PFSK-1 (cell line): ENCODE measurements at regions not wholly inside any gene's neighbourhood (a gene's known extent, or its start where the extent isn't known, plus 50 kb on each side); places are given as distances from the start of the nearest gene placed in this dataset.
A peak's percentile ranks its signal among the peaks of the same experiment; 100 is the strongest.

Experiments
- FOXP2 ChIP-seq: optimal IDR thresholded peaks from 2 replicates; pipeline ENCODE3; 2011; ENCODE audit warnings: borderline replicate concordance, control low read depth, inconsistent platforms; ENCODE audit not compliant: insufficient read depth; ENCODE audit errors: extremely low read length, extremely low read depth
- POLR2AphosphoS5 ChIP-seq: IDR thresholded peaks from 2 replicates; pipeline ENCODE4 v1.6.1; 2012; ENCODE audit warnings: low read depth, mild to moderate bottlenecking, control low read depth, low read length, moderate library complexity
- SIN3A ChIP-seq: IDR thresholded peaks from 2 replicates; pipeline ENCODE4 v1.6.1; 2012; ENCODE audit warnings: mild to moderate bottlenecking, low read length, moderate library complexity, borderline replicate concordance; ENCODE audit not compliant: insufficient read depth
- TAF1 ChIP-seq: IDR thresholded peaks from 2 replicates; pipeline ENCODE4 v1.6.1; 2012; ENCODE audit warnings: low read length, control low read depth, borderline replicate concordance; ENCODE audit not compliant: insufficient read depth
- TF ChIP-seq, protein P1 (sequence below), 2 experiments: IDR thresholded peaks; 2 replicates each; pipeline versions ENCODE4 v1.6.1 to v1.8.0; 2011 to 2012; ENCODE audit warnings: low read depth in 2 of 2, low read length in 2 of 2, control low read depth in 1 of 2, inconsistent platforms in 1 of 2, mild to moderate bottlenecking in 1 of 2, moderate library complexity in 1 of 2; ENCODE audit not compliant: insufficient read depth in 1 of 2

- TF ChIP-seq POLR2AphosphoS5 (no peak), TAF1 (no peak), FOXP2 (no peak), SIN3A (no peak)
- TF ChIP-seq, protein P1, sequence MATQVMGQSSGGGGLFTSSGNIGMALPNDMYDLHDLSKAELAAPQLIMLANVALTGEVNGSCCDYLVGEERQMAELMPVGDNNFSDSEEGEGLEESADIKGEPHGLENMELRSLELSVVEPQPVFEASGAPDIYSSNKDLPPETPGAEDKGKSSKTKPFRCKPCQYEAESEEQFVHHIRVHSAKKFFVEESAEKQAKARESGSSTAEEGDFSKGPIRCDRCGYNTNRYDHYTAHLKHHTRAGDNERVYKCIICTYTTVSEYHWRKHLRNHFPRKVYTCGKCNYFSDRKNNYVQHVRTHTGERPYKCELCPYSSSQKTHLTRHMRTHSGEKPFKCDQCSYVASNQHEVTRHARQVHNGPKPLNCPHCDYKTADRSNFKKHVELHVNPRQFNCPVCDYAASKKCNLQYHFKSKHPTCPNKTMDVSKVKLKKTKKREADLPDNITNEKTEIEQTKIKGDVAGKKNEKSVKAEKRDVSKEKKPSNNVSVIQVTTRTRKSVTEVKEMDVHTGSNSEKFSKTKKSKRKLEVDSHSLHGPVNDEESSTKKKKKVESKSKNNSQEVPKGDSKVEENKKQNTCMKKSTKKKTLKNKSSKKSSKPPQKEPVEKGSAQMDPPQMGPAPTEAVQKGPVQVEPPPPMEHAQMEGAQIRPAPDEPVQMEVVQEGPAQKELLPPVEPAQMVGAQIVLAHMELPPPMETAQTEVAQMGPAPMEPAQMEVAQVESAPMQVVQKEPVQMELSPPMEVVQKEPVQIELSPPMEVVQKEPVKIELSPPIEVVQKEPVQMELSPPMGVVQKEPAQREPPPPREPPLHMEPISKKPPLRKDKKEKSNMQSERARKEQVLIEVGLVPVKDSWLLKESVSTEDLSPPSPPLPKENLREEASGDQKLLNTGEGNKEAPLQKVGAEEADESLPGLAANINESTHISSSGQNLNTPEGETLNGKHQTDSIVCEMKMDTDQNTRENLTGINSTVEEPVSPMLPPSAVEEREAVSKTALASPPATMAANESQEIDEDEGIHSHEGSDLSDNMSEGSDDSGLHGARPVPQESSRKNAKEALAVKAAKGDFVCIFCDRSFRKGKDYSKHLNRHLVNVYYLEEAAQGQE (IDR thresholded peaks at IDR 0.05; ENCODE audit: insufficient read depth in 1 of 2, low read depth in 2 of 2, low read length in 2 of 2) = peak; percentile 62 to 86; a peak in 3 of 4 replicates
Observed at GRCh38 chr4:57172065-57172464, 61.9 kb upstream of the IGFBP7 start.

DNA sequence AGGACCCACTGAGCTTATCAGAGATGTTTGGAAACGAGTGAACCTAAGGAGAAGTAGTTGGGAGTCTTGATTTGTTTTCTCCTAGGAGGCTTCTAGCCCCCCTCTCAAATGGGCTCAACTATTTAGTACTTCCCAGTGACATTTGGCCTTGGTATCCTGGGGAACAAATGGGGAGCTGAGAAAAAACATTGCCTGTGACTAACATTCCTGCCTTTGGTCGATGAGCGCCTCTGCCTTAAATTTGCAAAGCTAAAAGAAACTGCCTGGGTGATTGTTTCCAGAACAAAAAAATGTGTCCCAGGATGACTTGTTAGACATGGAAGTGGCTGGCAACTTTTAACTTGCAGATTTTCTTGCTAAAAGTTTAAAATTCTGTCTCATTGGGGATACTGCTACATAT is 58.8 kb upstream of the IGFBP7 start:
- TF ChIP-seq FOXP2 = no peak
- no peak for TF ChIP-seq SIN3A
- TF ChIP-seq POLR2AphosphoS5 = no peak
- TF ChIP-seq, protein P1 (IDR thresholded peaks at IDR 0.05; ENCODE audit: insufficient read depth in 1 of 2, low read depth in 2 of 2, low read length in 2 of 2) = no peak
- TF ChIP-seq TAF1 = no peak

DNA sequence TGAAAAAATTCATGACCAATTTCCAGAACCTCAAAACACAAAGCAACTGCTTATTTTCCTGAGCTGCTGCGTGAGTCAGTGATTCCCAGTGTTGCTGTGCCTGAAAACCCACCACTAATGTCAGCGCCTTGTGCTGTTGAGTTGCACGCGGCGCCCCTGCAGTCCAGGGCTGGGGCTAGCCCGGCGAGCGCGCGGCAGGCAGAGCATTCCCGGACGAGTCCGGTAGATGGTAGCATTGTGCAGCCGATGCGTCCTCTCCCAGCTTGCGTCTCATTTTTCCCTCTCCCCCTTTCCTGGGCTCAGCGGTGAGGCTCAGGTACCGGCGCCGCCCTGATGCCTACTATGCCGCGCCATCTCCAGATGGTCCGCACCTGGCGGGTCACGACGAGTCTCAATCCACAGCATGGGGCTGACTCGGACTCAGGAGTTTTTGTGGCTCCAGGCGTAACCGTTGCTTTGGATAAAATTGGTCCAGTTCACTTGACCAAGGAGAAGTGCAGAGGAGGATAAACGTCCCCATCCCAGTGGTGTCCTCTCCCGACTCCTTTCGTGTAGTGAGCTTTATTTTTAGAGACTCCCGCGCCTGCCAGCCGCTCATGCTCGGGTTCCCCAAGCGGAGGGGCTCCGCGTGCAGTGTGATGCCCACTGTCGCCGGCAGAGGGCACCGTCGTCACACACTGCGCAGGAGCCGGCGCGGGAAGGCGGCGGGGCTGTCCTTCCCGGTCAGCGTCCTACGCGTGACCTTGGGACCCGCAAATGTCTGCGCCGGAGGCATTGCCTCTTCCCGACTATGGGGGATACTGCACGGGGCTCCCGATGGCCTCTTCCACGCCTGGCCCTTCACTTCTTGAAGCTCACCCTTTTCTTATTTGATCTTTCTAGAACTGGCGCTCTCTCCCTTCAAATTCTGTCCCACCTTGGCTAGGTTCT is 53.6 kb upstream of the IGFBP7 start:
- TF ChIP-seq SIN3A (no peak), FOXP2 (peak; percentile 87)

DNA sequence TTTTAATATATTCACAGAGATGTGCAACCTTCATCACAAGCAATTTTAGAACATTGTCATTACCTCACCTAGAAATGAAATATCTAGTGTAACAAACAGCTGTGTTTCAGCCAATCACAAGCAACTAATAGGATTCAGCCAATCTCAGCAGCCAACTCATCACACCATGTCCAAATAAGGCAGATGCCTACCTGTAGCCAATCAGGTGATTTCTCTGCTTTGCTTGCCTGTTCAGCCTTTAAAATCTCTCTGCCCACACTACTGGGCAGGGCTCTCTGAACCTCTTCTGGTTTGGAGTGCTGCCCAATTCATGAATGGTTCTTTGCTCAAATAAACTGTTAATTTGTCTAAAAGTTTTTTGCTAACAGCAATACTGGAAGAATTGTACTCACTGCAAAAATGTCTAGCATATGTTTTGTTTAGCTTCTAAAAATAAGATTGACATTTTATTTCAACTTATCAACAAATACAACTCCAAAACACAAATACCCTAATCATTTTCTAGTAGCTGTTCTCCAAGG is 52.4 kb upstream of the IGFBP7 start:
- no peak for TF ChIP-seq FOXP2
- TF ChIP-seq, protein P1 (IDR thresholded peaks at IDR 0.05; ENCODE audit: insufficient read depth in 1 of 2, low read depth in 2 of 2, low read length in 2 of 2) = no peak
- TF ChIP-seq POLR2AphosphoS5 = no peak
- TF ChIP-seq SIN3A = no peak
- TF ChIP-seq TAF1 = no peak
